ENCODE measurements at regions not wholly inside any gene's neighbourhood (a gene's known extent, or its start where the extent isn't known, plus 50 kb on each side); places are given as distances from the start of the nearest gene placed in this dataset.

DNA sequence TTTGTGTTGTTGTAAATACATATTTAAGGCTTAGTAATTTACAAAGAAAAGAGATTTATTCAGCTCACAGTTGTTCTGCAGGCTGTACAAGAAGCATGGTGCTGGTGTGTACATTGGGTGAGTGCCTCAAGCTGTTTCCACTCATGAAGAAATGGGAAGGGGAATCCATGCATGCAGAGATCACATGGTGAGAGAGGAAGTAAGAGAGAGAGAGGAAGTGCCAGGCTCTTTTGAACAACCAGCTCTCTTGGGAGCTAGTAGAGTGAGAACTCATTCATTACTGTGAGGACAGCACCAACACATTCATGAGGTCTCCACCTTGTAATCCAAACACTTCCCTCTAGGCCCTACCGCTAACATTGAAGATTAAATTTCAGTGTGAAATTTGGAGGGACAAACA is 909.2 kb downstream of the NSUN3 start:
- TF ChIP-seq, protein P1, sequence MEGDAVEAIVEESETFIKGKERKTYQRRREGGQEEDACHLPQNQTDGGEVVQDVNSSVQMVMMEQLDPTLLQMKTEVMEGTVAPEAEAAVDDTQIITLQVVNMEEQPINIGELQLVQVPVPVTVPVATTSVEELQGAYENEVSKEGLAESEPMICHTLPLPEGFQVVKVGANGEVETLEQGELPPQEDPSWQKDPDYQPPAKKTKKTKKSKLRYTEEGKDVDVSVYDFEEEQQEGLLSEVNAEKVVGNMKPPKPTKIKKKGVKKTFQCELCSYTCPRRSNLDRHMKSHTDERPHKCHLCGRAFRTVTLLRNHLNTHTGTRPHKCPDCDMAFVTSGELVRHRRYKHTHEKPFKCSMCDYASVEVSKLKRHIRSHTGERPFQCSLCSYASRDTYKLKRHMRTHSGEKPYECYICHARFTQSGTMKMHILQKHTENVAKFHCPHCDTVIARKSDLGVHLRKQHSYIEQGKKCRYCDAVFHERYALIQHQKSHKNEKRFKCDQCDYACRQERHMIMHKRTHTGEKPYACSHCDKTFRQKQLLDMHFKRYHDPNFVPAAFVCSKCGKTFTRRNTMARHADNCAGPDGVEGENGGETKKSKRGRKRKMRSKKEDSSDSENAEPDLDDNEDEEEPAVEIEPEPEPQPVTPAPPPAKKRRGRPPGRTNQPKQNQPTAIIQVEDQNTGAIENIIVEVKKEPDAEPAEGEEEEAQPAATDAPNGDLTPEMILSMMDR (conservative IDR thresholded peaks at IDR 0.05; ENCODE audit: low read depth, low read length): no peak
- no peak for TF ChIP-seq EZH2 (IDR thresholded peaks at IDR 0.05; ENCODE audit: low read length, unreplicated experiment)

All from PC-3 (cell line).